Esophagus muscularis mucosa (tissue), 4 donors: ENCODE measurements at regions not wholly inside any gene's neighbourhood (a gene's known extent, or its start where the extent isn't known, plus 50 kb on each side); places are given as distances from the start of the nearest gene placed in this dataset.

Source experiments
- DNase-seq: peaks from one replicate; pipeline ENCODE4 v3.0.0-alpha.2; 2017; ENCODE audit errors: extremely low spot score
- H3K27ac ChIP-seq, 4 donors: fragments of 200-600 bp; sonication (generic); replicated peaks in 1 of 4; 1 replicate in 3 of 4; 2 replicates in 1 of 4; pipeline ENCODE4 v1.5.1; 2016 to 2019; ENCODE audit warnings: mild to moderate bottlenecking in 1 of 4
- H3K27me3 ChIP-seq, 4 donors: fragments of 200-600 bp; sonication (generic); one replicate each; pipeline versions ENCODE4 v1.5.1 to v1.6.0; 2016 to 2019
- H3K36me3 ChIP-seq, 4 donors: fragments of 200-600 bp; sonication (generic); one replicate each; pipeline ENCODE4 v1.5.1; 2016 to 2019
- H3K4me1 ChIP-seq, 4 donors: fragments of 200-600 bp; sonication (generic); one replicate each; pipeline ENCODE4 v1.5.1; 2016 to 2019
- H3K4me3 ChIP-seq, 4 donors: fragments of 200-600 bp; sonication (generic); 1 replicate in 2 of 4; 2 replicates in 2 of 4; pipeline ENCODE4 v1.5.1; 2016 to 2019; ENCODE audit warnings: mild to moderate bottlenecking in 4 of 4, moderate library complexity in 1 of 4
- H3K9me3 ChIP-seq, 4 donors: fragments of 200-600 bp; sonication (generic); 1 replicate in 3 of 4; 2 replicates in 1 of 4; pipeline ENCODE4 v1.5.1; 2016 to 2019
- EP300 ChIP-seq: sonication (generic); formaldehyde crosslinking; IDR thresholded peaks from one replicate; pipeline ENCODE4 v1.6.1; 2017; ENCODE audit warnings: antibody characterized with exemption
- POLR2A ChIP-seq: fragments of 450-650 bp; IDR thresholded peaks from one replicate; pipeline ENCODE4 v1.6.1; 2017; ENCODE audit warnings: antibody characterized with exemption, moderate library complexity, mild to moderate bottlenecking, low read depth
- POLR2AphosphoS5 ChIP-seq, 2 donors: sonication (generic); formaldehyde crosslinking; IDR thresholded peaks; one replicate each; pipeline ENCODE4 v1.6.1; 2017; ENCODE audit warnings: antibody characterized with exemption in 2 of 2
- WGBS: methylation state at CpG from one replicate; pipeline ENCODE4 v1.1.5; 2018; 5-methylcytosine and 5-hydroxymethylcytosine counted together
- intact Hi-C: fragments of 100-400 bp; cut with DNase I; formaldehyde crosslinking; loops from one replicate; pipeline ENCODE4 v1.15.1; 2023
- TF ChIP-seq, protein P1 (sequence below), 3 experiments: fragments of 200-600 bp in 2 of 3; fragments of 450-650 bp in 1 of 3; sonication (generic) in 2 of 3; IDR thresholded peaks; one replicate each; pipeline ENCODE4 v1.5.1; 2017 to 2019; ENCODE audit warnings: antibody characterized with exemption in 3 of 3, mild to moderate bottlenecking in 2 of 3, moderate library complexity in 1 of 3

DNA sequence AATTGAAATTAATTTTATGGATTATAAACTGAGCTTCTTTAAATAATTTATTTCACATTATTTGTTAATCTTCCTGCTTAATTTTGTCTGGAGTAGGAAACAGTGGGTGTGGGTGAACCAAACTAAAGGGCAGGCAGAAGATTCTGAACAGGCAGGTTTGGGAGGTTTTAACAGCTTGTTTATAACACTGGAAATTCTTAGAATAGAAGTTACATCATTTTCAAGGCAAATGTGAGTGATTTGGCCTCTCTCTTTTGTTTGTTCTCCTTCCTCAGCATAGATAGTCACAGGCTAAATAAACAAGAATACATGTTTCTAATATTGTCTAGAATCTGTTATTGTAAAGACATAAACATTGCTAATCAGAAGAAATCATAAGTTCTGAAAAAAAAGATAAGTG is 970.9 kb upstream of the NUDT12 start:
- intact Hi-C loops = no loop called here
- Histone ChIP-seq H3K27ac (no peak overlapping the region), H3K36me3 (no peaks in the 10 kb centered on the region), H3K4me3 (no peak overlapping the region), H3K9me3 (no peaks in the 10 kb centered on the region), H3K27me3 (no peaks in the 10 kb centered on the region), H3K4me1 (no peaks in the 10 kb centered on the region)
- DNase-seq = no peak
- TF ChIP-seq, protein P1, sequence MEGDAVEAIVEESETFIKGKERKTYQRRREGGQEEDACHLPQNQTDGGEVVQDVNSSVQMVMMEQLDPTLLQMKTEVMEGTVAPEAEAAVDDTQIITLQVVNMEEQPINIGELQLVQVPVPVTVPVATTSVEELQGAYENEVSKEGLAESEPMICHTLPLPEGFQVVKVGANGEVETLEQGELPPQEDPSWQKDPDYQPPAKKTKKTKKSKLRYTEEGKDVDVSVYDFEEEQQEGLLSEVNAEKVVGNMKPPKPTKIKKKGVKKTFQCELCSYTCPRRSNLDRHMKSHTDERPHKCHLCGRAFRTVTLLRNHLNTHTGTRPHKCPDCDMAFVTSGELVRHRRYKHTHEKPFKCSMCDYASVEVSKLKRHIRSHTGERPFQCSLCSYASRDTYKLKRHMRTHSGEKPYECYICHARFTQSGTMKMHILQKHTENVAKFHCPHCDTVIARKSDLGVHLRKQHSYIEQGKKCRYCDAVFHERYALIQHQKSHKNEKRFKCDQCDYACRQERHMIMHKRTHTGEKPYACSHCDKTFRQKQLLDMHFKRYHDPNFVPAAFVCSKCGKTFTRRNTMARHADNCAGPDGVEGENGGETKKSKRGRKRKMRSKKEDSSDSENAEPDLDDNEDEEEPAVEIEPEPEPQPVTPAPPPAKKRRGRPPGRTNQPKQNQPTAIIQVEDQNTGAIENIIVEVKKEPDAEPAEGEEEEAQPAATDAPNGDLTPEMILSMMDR (IDR thresholded peaks at IDR 0.05) = no peak
- no peak for TF ChIP-seq EP300
- TF ChIP-seq POLR2A = no peak
- TF ChIP-seq POLR2AphosphoS5 (IDR thresholded peaks at IDR 0.05) = no peak

DNA sequence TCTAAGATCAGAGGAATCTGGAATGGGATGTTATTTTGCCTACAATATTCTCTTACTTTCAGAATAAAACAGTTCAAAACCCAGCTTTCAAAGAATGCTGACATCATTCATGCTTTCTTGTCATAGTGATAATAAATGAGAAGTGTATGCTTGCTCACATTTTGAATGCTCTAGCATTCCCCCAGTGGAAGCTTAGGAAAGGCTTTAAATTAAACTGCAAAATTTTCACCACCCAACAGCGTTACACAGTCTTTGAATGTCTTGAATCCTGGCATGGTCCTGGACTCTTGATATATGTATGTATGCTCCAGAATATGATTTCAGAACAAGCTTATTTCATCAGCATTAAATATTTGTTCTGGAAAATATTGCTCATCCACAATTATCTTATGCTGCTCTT is 964.3 kb upstream of the NUDT12 start:
- H3K4me3 ChIP-seq = no peak overlapping the region
- no peaks in the 10 kb centered on the region for H3K36me3 ChIP-seq
- H3K27ac ChIP-seq = no peak overlapping the region
- no peaks in the 10 kb centered on the region for H3K9me3 ChIP-seq
- H3K27me3 ChIP-seq = no peaks in the 10 kb centered on the region
- no peak for DNase-seq
- TF ChIP-seq POLR2A (no peak), POLR2AphosphoS5 (IDR thresholded peaks at IDR 0.05) (no peak), EP300 (no peak)
- TF ChIP-seq, protein P1 (IDR thresholded peaks at IDR 0.05) = no peak
- H3K4me1 ChIP-seq = no peaks in the 10 kb centered on the region
- 79% methylated on average over 1 of the region's 1 CpG for WGBS
- intact Hi-C loops = no loop called here

GRCh38 chr5:104513640-104514072 is 951.1 kb upstream of the NUDT12 start:
- TF ChIP-seq POLR2A = no peak
- no peak for TF ChIP-seq POLR2AphosphoS5 (IDR thresholded peaks at IDR 0.05)
- TF ChIP-seq, protein P1 (IDR thresholded peaks at IDR 0.05) = no peak
- TF ChIP-seq EP300 = no peak
- Histone ChIP-seq H3K4me3 (no peak overlapping the region), H3K27ac (no peak overlapping the region), H3K4me1 (no peaks in the 10 kb centered on the region), H3K36me3 (no peaks in the 10 kb centered on the region), H3K27me3 (no peaks in the 10 kb centered on the region), H3K9me3 (peaks cover 0 to 23% (median 16%) of the 10 kb centered on the region in 4 donors)
- intact Hi-C loops = no loop called here
- no peak for DNase-seq

- H3K36me3 ChIP-seq = no peaks in the 10 kb centered on the region
- intact Hi-C loops = no loop called here
- no peaks in the 10 kb centered on the region for H3K4me1 ChIP-seq
- H3K9me3 ChIP-seq = peaks cover 0 to 23% (median 16%) of the 10 kb centered on the region in 4 donors
- DNase-seq = no peak
- no peak overlapping the region for H3K4me3 ChIP-seq
- TF ChIP-seq POLR2A = no peak
- TF ChIP-seq, protein P1 (IDR thresholded peaks at IDR 0.05) = no peak
- 69% methylated on average over 3 of the region's 3 CpGs for WGBS
- no peak overlapping the region for H3K27ac ChIP-seq
- no peaks in the 10 kb centered on the region for H3K27me3 ChIP-seq
Observed at GRCh38 chr5:104513121-104513602, 950.6 kb upstream of the NUDT12 start.

GRCh38 chr5:104512063-104512825 is 949.7 kb upstream of the NUDT12 start:
- peaks cover 0 to 23% (median 16%) of the 10 kb centered on the region in 4 donors for H3K9me3 ChIP-seq
- no peak overlapping the region for H3K27ac ChIP-seq
- no peaks in the 10 kb centered on the region for H3K36me3 ChIP-seq
- DNase-seq = no peak
- H3K4me3 ChIP-seq = no peak overlapping the region
- H3K4me1 ChIP-seq = no peaks in the 10 kb centered on the region
- H3K27me3 ChIP-seq = no peaks in the 10 kb centered on the region
- 56% methylated on average over 4 of the region's 4 CpGs for WGBS
- TF ChIP-seq POLR2AphosphoS5 (IDR thresholded peaks at IDR 0.05) (no peak), POLR2A (no peak), EP300 (no peak)
- TF ChIP-seq, protein P1 (IDR thresholded peaks at IDR 0.05) = no peak
- intact Hi-C loops = no loop called here
